ENCODE measurements at regions not wholly inside any gene's neighbourhood (a gene's known extent, or its start where the extent isn't known, plus 50 kb on each side); places are given as distances from the start of the nearest gene placed in this dataset.

DNA sequence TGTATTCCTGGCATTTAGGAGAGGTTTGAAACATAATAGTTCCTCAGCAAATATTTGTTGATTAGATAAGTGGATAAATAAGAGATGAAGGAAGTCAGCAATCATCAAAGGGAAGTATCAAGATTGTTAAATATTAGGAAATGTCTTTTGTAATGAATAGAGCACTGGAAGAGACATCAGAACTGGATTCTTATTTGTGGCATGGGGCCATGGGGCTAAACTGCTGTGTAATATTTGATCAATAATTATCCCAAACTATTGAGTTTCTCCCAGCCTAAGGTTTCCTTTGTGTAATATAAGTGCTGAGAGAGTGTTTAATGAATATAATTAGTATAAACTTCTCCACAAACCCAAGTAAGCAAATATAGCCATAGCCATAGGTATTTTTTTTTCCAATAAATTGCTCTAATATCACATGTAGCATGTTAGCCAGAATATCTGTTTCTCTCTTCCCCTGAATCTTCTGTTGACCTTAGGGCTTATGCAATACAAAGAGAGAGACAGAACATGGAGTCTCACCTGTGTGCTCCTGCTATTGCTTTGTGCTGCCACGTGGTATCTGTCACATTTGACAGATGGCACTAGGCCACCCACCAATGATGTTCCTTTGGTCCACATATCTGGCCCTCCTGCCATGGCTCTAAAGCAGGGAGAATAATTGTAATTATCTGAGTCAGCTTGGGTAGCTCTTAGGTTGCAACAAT is 658.7 kb downstream of the SOX5 start:
- H3K27ac Mint-ChIP-seq = no peak overlapping the region
- DNase-seq (ENCODE audit: low spot score) = no peak
- H3K4me3 Mint-ChIP-seq (ENCODE audit: low read depth) = no peak overlapping the region
- H3K4me1 Mint-ChIP-seq (ENCODE audit: low read depth) = no peaks in the 10 kb centered on the region
- intact Hi-C loops (cut with micrococcal nuclease) = no loop called here
- peaks cover 5% of the 10 kb centered on the region for H3K9me3 Mint-ChIP-seq
- no peaks in the 10 kb centered on the region for H3K27me3 Mint-ChIP-seq (ENCODE audit: low read depth)
- no peaks in the 10 kb centered on the region for H3K36me3 Mint-ChIP-seq (ENCODE audit: low read depth)

- no peak overlapping the region for H3K27ac Mint-ChIP-seq
- intact Hi-C loops (cut with micrococcal nuclease) = no loop called here
- no peak overlapping the region for H3K4me3 Mint-ChIP-seq (ENCODE audit: low read depth)
- no peaks in the 10 kb centered on the region for H3K4me1 Mint-ChIP-seq (ENCODE audit: low read depth)
- H3K9me3 Mint-ChIP-seq = peaks cover 12% of the 10 kb centered on the region
- DNase-seq (ENCODE audit: low spot score) = no peak
- no peaks in the 10 kb centered on the region for H3K36me3 Mint-ChIP-seq (ENCODE audit: low read depth)
- H3K27me3 Mint-ChIP-seq (ENCODE audit: low read depth) = no peaks in the 10 kb centered on the region
These were observed 646.2 kb downstream of the SOX5 start for GRCh38 chr12:23303220-23303619.

- intact Hi-C loops (cut with micrococcal nuclease) = no loop called here
- H3K27me3 Mint-ChIP-seq (ENCODE audit: low read depth) = no peaks in the 10 kb centered on the region
- no peaks in the 10 kb centered on the region for H3K4me1 Mint-ChIP-seq (ENCODE audit: low read depth)
- no peaks in the 10 kb centered on the region for H3K36me3 Mint-ChIP-seq (ENCODE audit: low read depth)
- no peak for DNase-seq (ENCODE audit: low spot score)
- H3K27ac Mint-ChIP-seq = no peak overlapping the region
- H3K9me3 Mint-ChIP-seq = peaks cover 12% of the 10 kb centered on the region
- no peak overlapping the region for H3K4me3 Mint-ChIP-seq (ENCODE audit: low read depth)
These were observed 645.6 kb downstream of the SOX5 start for GRCh38 chr12:23303821-23304220.

DNA sequence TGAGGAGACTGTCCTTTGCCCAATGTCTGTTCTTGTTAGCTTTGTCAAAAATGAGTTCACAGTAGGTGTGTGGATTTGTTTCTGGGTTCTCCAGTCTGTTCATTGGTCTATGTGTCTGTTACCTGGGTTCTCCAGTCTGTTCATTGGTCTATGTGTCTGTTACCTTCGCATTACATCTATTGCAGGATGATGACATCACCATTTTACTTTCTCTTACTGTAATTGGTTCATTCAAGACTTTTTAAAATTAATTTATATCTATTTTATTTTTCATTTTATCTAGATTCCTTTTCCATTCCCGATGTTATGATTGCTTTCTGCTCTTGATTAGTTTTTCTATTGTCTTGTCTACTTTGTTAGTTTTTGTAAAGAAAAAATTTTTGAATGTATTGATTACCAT is 615.5 kb downstream of the SOX5 start:
- intact Hi-C loops (cut with micrococcal nuclease) = no loop called here
- H3K4me3 Mint-ChIP-seq (ENCODE audit: low read depth) = no peak overlapping the region
- H3K9me3 Mint-ChIP-seq = peaks cover 7% of the 10 kb centered on the region
- H3K27ac Mint-ChIP-seq = no peak overlapping the region
- DNase-seq (ENCODE audit: low spot score) = no peak
- no peaks in the 10 kb centered on the region for H3K27me3 Mint-ChIP-seq (ENCODE audit: low read depth)
- H3K36me3 Mint-ChIP-seq (ENCODE audit: low read depth) = no peaks in the 10 kb centered on the region
- no peaks in the 10 kb centered on the region for H3K4me1 Mint-ChIP-seq (ENCODE audit: low read depth)

GRCh38 chr12:23335593-23335992 is 613.9 kb downstream of the SOX5 start:
- Mint-ChIP-seq H3K27me3 (ENCODE audit: low read depth) (no peaks in the 10 kb centered on the region), H3K27ac (no peak overlapping the region), H3K4me3 (ENCODE audit: low read depth) (no peak overlapping the region), H3K4me1 (ENCODE audit: low read depth) (no peaks in the 10 kb centered on the region), H3K9me3 (peaks cover 7% of the 10 kb centered on the region), H3K36me3 (ENCODE audit: low read depth) (no peaks in the 10 kb centered on the region)
- intact Hi-C loops (cut with micrococcal nuclease) = no loop called here
- DNase-seq (ENCODE audit: low spot score) = no peak

GRCh38 chr12:23337213-23337612 is 612.3 kb downstream of the SOX5 start:
- no peak overlapping the region for H3K4me3 Mint-ChIP-seq (ENCODE audit: low read depth)
- peaks cover 7% of the 10 kb centered on the region for H3K9me3 Mint-ChIP-seq
- no peaks in the 10 kb centered on the region for H3K36me3 Mint-ChIP-seq (ENCODE audit: low read depth)
- no peaks in the 10 kb centered on the region for H3K27me3 Mint-ChIP-seq (ENCODE audit: low read depth)
- no peak overlapping the region for H3K27ac Mint-ChIP-seq
- intact Hi-C loops (cut with micrococcal nuclease) = no loop called here
- no peak for DNase-seq (ENCODE audit: low spot score)
- H3K4me1 Mint-ChIP-seq (ENCODE audit: low read depth) = no peaks in the 10 kb centered on the region

DNA sequence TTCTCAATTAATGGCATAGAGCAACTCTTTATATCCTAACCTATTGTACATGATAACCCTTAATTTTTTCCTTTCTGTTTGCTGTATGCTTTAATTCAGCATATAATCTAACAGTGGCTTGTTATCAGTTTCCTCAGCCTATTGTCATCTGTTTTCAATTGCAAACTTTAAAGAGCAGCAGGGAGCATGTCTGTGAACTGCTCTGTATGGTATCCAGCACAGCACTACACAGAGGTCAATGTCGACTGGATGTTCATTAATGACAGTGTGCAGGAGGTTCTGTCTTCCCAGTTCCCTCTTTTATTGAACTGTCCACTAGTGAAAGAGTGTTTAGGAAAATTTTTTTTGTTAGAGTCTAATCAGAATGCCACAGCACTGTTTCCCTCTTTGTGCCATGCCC is 609.1 kb downstream of the SOX5 start:
- intact Hi-C loops (cut with micrococcal nuclease) = no loop called here
- no peak overlapping the region for H3K4me3 Mint-ChIP-seq (ENCODE audit: low read depth)
- peaks cover 4% of the 10 kb centered on the region for H3K9me3 Mint-ChIP-seq
- no peak for DNase-seq (ENCODE audit: low spot score)
- H3K36me3 Mint-ChIP-seq (ENCODE audit: low read depth) = no peaks in the 10 kb centered on the region
- no peaks in the 10 kb centered on the region for H3K27me3 Mint-ChIP-seq (ENCODE audit: low read depth)
- H3K27ac Mint-ChIP-seq = no peak overlapping the region
- no peaks in the 10 kb centered on the region for H3K4me1 Mint-ChIP-seq (ENCODE audit: low read depth)

GRCh38 chr12:23342407-23342806 is 607.1 kb downstream of the SOX5 start:
- Mint-ChIP-seq H3K4me3 (ENCODE audit: low read depth) (no peak overlapping the region), H3K4me1 (ENCODE audit: low read depth) (no peaks in the 10 kb centered on the region), H3K9me3 (peaks cover 4% of the 10 kb centered on the region), H3K27ac (no peak overlapping the region), H3K27me3 (ENCODE audit: low read depth) (no peaks in the 10 kb centered on the region), H3K36me3 (ENCODE audit: low read depth) (no peaks in the 10 kb centered on the region)
- no peak for DNase-seq (ENCODE audit: low spot score)
- intact Hi-C loops (cut with micrococcal nuclease) = no loop called here

DNA sequence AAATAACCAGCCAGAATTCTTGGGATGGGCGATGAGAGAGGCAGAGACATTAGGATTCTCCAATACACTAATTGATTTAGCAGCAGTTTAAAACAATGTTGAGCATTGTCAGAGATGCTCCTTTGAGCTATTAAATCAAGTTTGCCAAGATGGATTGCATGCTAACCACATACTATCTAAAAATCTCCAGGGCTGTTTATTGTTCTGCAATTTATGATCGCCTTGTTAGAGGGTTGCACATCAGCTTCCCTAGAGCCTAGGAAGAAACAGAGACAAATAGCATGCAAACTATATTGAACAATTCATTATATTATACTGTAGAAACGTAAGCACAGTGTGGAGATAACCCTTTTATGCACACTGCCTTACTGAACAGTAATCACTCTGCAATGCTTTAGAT is 599.9 kb downstream of the SOX5 start:
- no peak for DNase-seq (ENCODE audit: low spot score)
- H3K27ac Mint-ChIP-seq = no peak overlapping the region
- no peaks in the 10 kb centered on the region for H3K27me3 Mint-ChIP-seq (ENCODE audit: low read depth)
- no peak overlapping the region for H3K4me3 Mint-ChIP-seq (ENCODE audit: low read depth)
- peaks cover 13% of the 10 kb centered on the region for H3K9me3 Mint-ChIP-seq
- intact Hi-C loops (cut with micrococcal nuclease) = no loop called here
- no peaks in the 10 kb centered on the region for H3K4me1 Mint-ChIP-seq (ENCODE audit: low read depth)
- H3K36me3 Mint-ChIP-seq (ENCODE audit: low read depth) = no peaks in the 10 kb centered on the region

GRCh38 chr12:23350808-23351207 is 598.7 kb downstream of the SOX5 start:
- H3K4me1 Mint-ChIP-seq (ENCODE audit: low read depth) = no peaks in the 10 kb centered on the region
- no peak overlapping the region for H3K27ac Mint-ChIP-seq
- no peaks in the 10 kb centered on the region for H3K36me3 Mint-ChIP-seq (ENCODE audit: low read depth)
- intact Hi-C loops (cut with micrococcal nuclease) = no loop called here
- H3K27me3 Mint-ChIP-seq (ENCODE audit: low read depth) = no peaks in the 10 kb centered on the region
- H3K4me3 Mint-ChIP-seq (ENCODE audit: low read depth) = no peak overlapping the region
- peaks cover 13% of the 10 kb centered on the region for H3K9me3 Mint-ChIP-seq
- no peak for DNase-seq (ENCODE audit: low spot score)

DNA sequence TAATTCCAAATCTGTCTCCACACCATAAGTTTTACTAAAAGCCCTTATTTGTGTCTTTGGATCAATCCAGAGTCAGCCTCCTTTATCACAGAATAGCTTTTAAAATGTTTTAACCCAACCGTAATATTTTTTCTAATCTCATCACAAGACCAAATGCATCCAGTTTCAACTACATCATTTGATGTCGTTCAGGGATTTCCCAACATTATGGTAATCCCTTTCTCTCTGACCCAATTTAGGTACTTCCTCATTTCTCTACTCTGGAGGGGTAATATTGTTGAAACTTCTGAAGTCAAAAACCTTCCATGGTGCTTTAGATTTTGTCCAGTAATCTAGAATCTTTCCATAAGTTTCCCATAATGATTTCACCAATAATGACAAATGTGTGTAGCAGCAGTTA is 596.8 kb downstream of the SOX5 start:
- intact Hi-C loops (cut with micrococcal nuclease) = no loop called here
- Mint-ChIP-seq H3K4me1 (ENCODE audit: low read depth) (no peaks in the 10 kb centered on the region), H3K36me3 (ENCODE audit: low read depth) (no peaks in the 10 kb centered on the region), H3K27me3 (ENCODE audit: low read depth) (no peaks in the 10 kb centered on the region), H3K9me3 (peaks cover 9% of the 10 kb centered on the region), H3K4me3 (ENCODE audit: low read depth) (no peak overlapping the region), H3K27ac (no peak overlapping the region)
- no peak for DNase-seq (ENCODE audit: low spot score)

DNA sequence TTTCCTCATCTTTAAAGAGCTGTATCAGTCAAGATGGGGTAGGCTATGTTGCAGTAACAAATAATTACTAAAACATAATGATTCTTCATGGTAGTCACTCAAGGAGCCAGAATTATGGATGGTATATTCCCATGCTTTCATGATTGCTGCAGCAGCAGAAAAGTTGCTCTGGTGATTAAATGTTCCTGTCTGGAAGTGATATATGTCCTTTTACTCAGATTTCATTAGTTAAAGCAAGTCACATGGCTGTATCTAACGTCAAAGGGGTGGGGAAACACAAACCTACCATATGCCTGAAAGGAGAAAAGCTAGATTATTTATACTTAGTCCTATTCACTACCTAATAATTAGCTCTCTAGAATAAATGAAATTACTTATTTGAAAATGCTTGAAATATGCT is 594.7 kb downstream of the SOX5 start:
- peaks cover 9% of the 10 kb centered on the region for H3K9me3 Mint-ChIP-seq

GRCh38 chr12:23356440-23356839 is 593.0 kb downstream of the SOX5 start:
- H3K27me3 Mint-ChIP-seq (ENCODE audit: low read depth) = no peaks in the 10 kb centered on the region
- no peaks in the 10 kb centered on the region for H3K4me1 Mint-ChIP-seq (ENCODE audit: low read depth)
- peaks cover 4% of the 10 kb centered on the region for H3K9me3 Mint-ChIP-seq
- intact Hi-C loops (cut with micrococcal nuclease) = no loop called here
- H3K4me3 Mint-ChIP-seq (ENCODE audit: low read depth) = no peak overlapping the region
- no peak for DNase-seq (ENCODE audit: low spot score)
- H3K27ac Mint-ChIP-seq = no peak overlapping the region
- H3K36me3 Mint-ChIP-seq (ENCODE audit: low read depth) = no peaks in the 10 kb centered on the region

More for the DNA sequence above, 594.7 kb downstream of the SOX5 start:
- DNase-seq (ENCODE audit: low spot score) = no peak
- intact Hi-C loops (cut with micrococcal nuclease) = no loop called here
- Mint-ChIP-seq H3K36me3 (ENCODE audit: low read depth) (no peaks in the 10 kb centered on the region), H3K27ac (no peak overlapping the region), H3K27me3 (ENCODE audit: low read depth) (no peaks in the 10 kb centered on the region), H3K4me1 (ENCODE audit: low read depth) (no peaks in the 10 kb centered on the region), H3K4me3 (ENCODE audit: low read depth) (no peak overlapping the region)

Data from activated T-helper 2 cell treated with anti-CD3 and anti-CD28 coated beads, Interferon-gamma antibody, Interleukin-2, Interleukin-4, amounts not matched to agents 10 μg/mL and 5 μg/mL and 100 μg/mL, durations not matched to agents 14 hours and 24 hours and 36 hours (primary cell).